ENCODE measurements at regions not wholly inside any gene's neighbourhood (a gene's known extent, or its start where the extent isn't known, plus 50 kb on each side); places are given as distances from the start of the nearest gene placed in this dataset.

GRCh38 chr1:234990874-234991801 lies 137.5 kb downstream of the TOMM20 start:
- Histone ChIP-seq H3K27me3 (ENCODE audit: control insufficient read depth, insufficient read depth, low read length) (no peaks in the 10 kb centered on the region), H3K9me3 (ENCODE audit: control insufficient read depth, insufficient read depth, low read length) (no peaks in the 10 kb centered on the region), H3K27ac (ENCODE audit: low read depth, low read length) (no peak overlapping the region), H3K4me1 (ENCODE audit: control insufficient read depth, insufficient read depth, low read length) (peaks cover 12% of the 10 kb centered on the region), H3K36me3 (ENCODE audit: control insufficient read depth, insufficient read depth, low read length) (no peaks in the 10 kb centered on the region), H3K4me3 (ENCODE audit: low read depth, low read length) (no peak overlapping the region)
- over 99% methylated on average over 8 of the region's 9 CpGs for WGBS (ENCODE audit: insufficient coverage)
- DNase-seq (ENCODE audit: low read depth in 4 of 6, low spot score in 6 of 6): no peak

GRCh38 chr1:234990328-234990675 lies 138.3 kb downstream of the TOMM20 start:
- no peaks in the 10 kb centered on the region for H3K36me3 ChIP-seq (ENCODE audit: control insufficient read depth, insufficient read depth, low read length)
- no peak overlapping the region for H3K27ac ChIP-seq (ENCODE audit: low read depth, low read length)
- WGBS (ENCODE audit: insufficient coverage): 81% methylated on average over 2 of the region's 3 CpGs
- no peaks in the 10 kb centered on the region for H3K27me3 ChIP-seq (ENCODE audit: control insufficient read depth, insufficient read depth, low read length)
- DNase-seq (ENCODE audit: low read depth in 4 of 6, low spot score in 6 of 6): no peak
- H3K4me3 ChIP-seq (ENCODE audit: low read depth, low read length): no peak overlapping the region
- H3K9me3 ChIP-seq (ENCODE audit: control insufficient read depth, insufficient read depth, low read length): no peaks in the 10 kb centered on the region
- H3K4me1 ChIP-seq (ENCODE audit: control insufficient read depth, insufficient read depth, low read length): peaks cover 18% of the 10 kb centered on the region

GRCh38 chr1:234989479-234990327 lies 138.9 kb downstream of the TOMM20 start:
- H3K4me1 ChIP-seq (ENCODE audit: control insufficient read depth, insufficient read depth, low read length): peaks cover 24% of the 10 kb centered on the region
- no peaks in the 10 kb centered on the region for H3K9me3 ChIP-seq (ENCODE audit: control insufficient read depth, insufficient read depth, low read length)
- H3K4me3 ChIP-seq (ENCODE audit: low read depth, low read length): no peak overlapping the region
- no peak overlapping the region for H3K27ac ChIP-seq (ENCODE audit: low read depth, low read length)
- H3K27me3 ChIP-seq (ENCODE audit: control insufficient read depth, insufficient read depth, low read length): no peaks in the 10 kb centered on the region
- 97% methylated on average over 14 of the region's 15 CpGs for WGBS (ENCODE audit: insufficient coverage)
- DNase-seq (ENCODE audit: low read depth in 4 of 6, low spot score in 6 of 6): no peak
- no peaks in the 10 kb centered on the region for H3K36me3 ChIP-seq (ENCODE audit: control insufficient read depth, insufficient read depth, low read length)

- H3K9me3 ChIP-seq (ENCODE audit: control insufficient read depth, insufficient read depth, low read length): no peaks in the 10 kb centered on the region
- 80% methylated on average over 1 of the region's 6 CpGs for WGBS (ENCODE audit: insufficient coverage)
- no peak overlapping the region for H3K27ac ChIP-seq (ENCODE audit: low read depth, low read length)
- DNase-seq (ENCODE audit: low read depth in 4 of 6, low spot score in 6 of 6): no peak
- H3K36me3 ChIP-seq (ENCODE audit: control insufficient read depth, insufficient read depth, low read length): no peaks in the 10 kb centered on the region
- no peaks in the 10 kb centered on the region for H3K27me3 ChIP-seq (ENCODE audit: control insufficient read depth, insufficient read depth, low read length)
- H3K4me3 ChIP-seq (ENCODE audit: low read depth, low read length): no peak overlapping the region
- H3K4me1 ChIP-seq (ENCODE audit: control insufficient read depth, insufficient read depth, low read length): peaks cover 27% of the 10 kb centered on the region
Measured at GRCh38 chr1:234989019-234989418, 139.6 kb downstream of the TOMM20 start.

- no peak for DNase-seq (ENCODE audit: low read depth in 4 of 6, low spot score in 6 of 6)
- Histone ChIP-seq H3K4me1 (ENCODE audit: control insufficient read depth, insufficient read depth, low read length) (peaks cover 27% of the 10 kb centered on the region), H3K27ac (ENCODE audit: low read depth, low read length) (no peak overlapping the region), H3K27me3 (ENCODE audit: control insufficient read depth, insufficient read depth, low read length) (no peaks in the 10 kb centered on the region), H3K4me3 (ENCODE audit: low read depth, low read length) (no peak overlapping the region), H3K36me3 (ENCODE audit: control insufficient read depth, insufficient read depth, low read length) (no peaks in the 10 kb centered on the region), H3K9me3 (ENCODE audit: control insufficient read depth, insufficient read depth, low read length) (no peaks in the 10 kb centered on the region)
- WGBS (ENCODE audit: insufficient coverage): 100% methylated on average over 2 of the region's 4 CpGs
Measured at GRCh38 chr1:234988536-234988935, 140.1 kb downstream of the TOMM20 start.

GRCh38 chr1:234988155-234988517 lies 140.5 kb downstream of the TOMM20 start:
- no CpG with 5 or more reads among the region's 2 CpGs for WGBS (ENCODE audit: insufficient coverage)
- no peaks in the 10 kb centered on the region for H3K27me3 ChIP-seq (ENCODE audit: control insufficient read depth, insufficient read depth, low read length)
- H3K27ac ChIP-seq (ENCODE audit: low read depth, low read length): peak overlapping the region; percentile 72
- peaks cover 27% of the 10 kb centered on the region for H3K4me1 ChIP-seq (ENCODE audit: control insufficient read depth, insufficient read depth, low read length)
- H3K36me3 ChIP-seq (ENCODE audit: control insufficient read depth, insufficient read depth, low read length): no peaks in the 10 kb centered on the region
- no peaks in the 10 kb centered on the region for H3K9me3 ChIP-seq (ENCODE audit: control insufficient read depth, insufficient read depth, low read length)
- H3K4me3 ChIP-seq (ENCODE audit: low read depth, low read length): no peak overlapping the region
- DNase-seq (ENCODE audit: low read depth in 4 of 6, low spot score in 6 of 6): no peak

- peak in 2 of 6 donors; percentile 46 to 84 for DNase-seq (ENCODE audit: low read depth in 4 of 6, low spot score in 6 of 6)
- Histone ChIP-seq H3K4me3 (ENCODE audit: low read depth, low read length) (no peak overlapping the region), H3K27ac (ENCODE audit: low read depth, low read length) (peak overlapping the region; percentile 72), H3K27me3 (ENCODE audit: control insufficient read depth, insufficient read depth, low read length) (no peaks in the 10 kb centered on the region), H3K36me3 (ENCODE audit: control insufficient read depth, insufficient read depth, low read length) (no peaks in the 10 kb centered on the region), H3K4me1 (ENCODE audit: control insufficient read depth, insufficient read depth, low read length) (peaks cover 27% of the 10 kb centered on the region), H3K9me3 (ENCODE audit: control insufficient read depth, insufficient read depth, low read length) (no peaks in the 10 kb centered on the region)
- WGBS (ENCODE audit: insufficient coverage): 52% methylated on average over 11 of the region's 14 CpGs
Measured at GRCh38 chr1:234987415-234988154, 141.1 kb downstream of the TOMM20 start.

- no peaks in the 10 kb centered on the region for H3K9me3 ChIP-seq (ENCODE audit: control insufficient read depth, insufficient read depth, low read length)
- WGBS (ENCODE audit: insufficient coverage): 45% methylated on average over 5 of the region's 9 CpGs
- DNase-seq (ENCODE audit: low read depth in 4 of 6, low spot score in 6 of 6): no peak
- no peak overlapping the region for H3K4me3 ChIP-seq (ENCODE audit: low read depth, low read length)
- no peaks in the 10 kb centered on the region for H3K27me3 ChIP-seq (ENCODE audit: control insufficient read depth, insufficient read depth, low read length)
- no peaks in the 10 kb centered on the region for H3K36me3 ChIP-seq (ENCODE audit: control insufficient read depth, insufficient read depth, low read length)
- peak overlapping the region; percentile 72 for H3K27ac ChIP-seq (ENCODE audit: low read depth, low read length)
- H3K4me1 ChIP-seq (ENCODE audit: control insufficient read depth, insufficient read depth, low read length): peaks cover 27% of the 10 kb centered on the region
Measured at GRCh38 chr1:234986750-234987414, 141.8 kb downstream of the TOMM20 start.

All from spinal cord (tissue), 9 donors.